Activated naive CD8-positive, alpha-beta T cell treated with anti-CD3 and anti-CD28 coated beads for 36 hours (primary cell): ENCODE measurements at regions not wholly inside any gene's neighbourhood (a gene's known extent, or its start where the extent isn't known, plus 50 kb on each side); places are given as distances from the start of the nearest gene placed in this dataset.

Source experiments
- DNase-seq: peaks from one replicate; pipeline ENCODE4 v3.0.0; 2021
- H3K27ac Mint-ChIP-seq: one replicate; pipeline ENCODE4 v1.8.0; 2022; ENCODE audit warnings: mild to moderate bottlenecking, moderate library complexity, mixed read lengths
- H3K27me3 Mint-ChIP-seq: one replicate; pipeline ENCODE4 v1.8.0; 2022; ENCODE audit warnings: mild to moderate bottlenecking, mixed read lengths
- H3K36me3 Mint-ChIP-seq: one replicate; pipeline ENCODE4 v1.8.0; 2021; ENCODE audit warnings: mild to moderate bottlenecking, mixed read lengths
- H3K4me1 Mint-ChIP-seq: one replicate; pipeline ENCODE4 v1.8.0; 2021; ENCODE audit warnings: mixed read lengths
- H3K4me3 Mint-ChIP-seq: one replicate; pipeline ENCODE4 v1.8.0; 2022; ENCODE audit warnings: mild to moderate bottlenecking, moderate library complexity, mixed read lengths
- H3K9me3 Mint-ChIP-seq: one replicate; pipeline ENCODE4 v1.8.0; 2022; ENCODE audit warnings: mixed read lengths

GRCh38 chr21:26754853-26755252, 90.4 kb downstream of the ADAMTS1 start:
- H3K4me3 Mint-ChIP-seq, result no peak overlapping the region

GRCh38 chr21:26753822-26754221, 91.4 kb downstream of the ADAMTS1 start:
- H3K27ac Mint-ChIP-seq, result no peak overlapping the region
- no peak overlapping the region for H3K4me3 Mint-ChIP-seq

More at GRCh38 chr21:26754853-26755252, 90.4 kb downstream of the ADAMTS1 start:
- no peaks in the 10 kb centered on the region for H3K36me3 Mint-ChIP-seq
- H3K9me3 Mint-ChIP-seq, result no peaks in the 10 kb centered on the region
- no peak for DNase-seq
- peaks cover 10% of the 10 kb centered on the region for H3K27me3 Mint-ChIP-seq
- H3K27ac Mint-ChIP-seq, result no peak overlapping the region
- no peaks in the 10 kb centered on the region for H3K4me1 Mint-ChIP-seq

GRCh38 chr21:26752849-26753248, 92.4 kb downstream of the ADAMTS1 start:
- H3K27ac Mint-ChIP-seq, result no peak overlapping the region
- H3K4me1 Mint-ChIP-seq, result no peaks in the 10 kb centered on the region
- H3K9me3 Mint-ChIP-seq, result no peaks in the 10 kb centered on the region

More at GRCh38 chr21:26753822-26754221, 91.4 kb downstream of the ADAMTS1 start:
- Mint-ChIP-seq H3K9me3 (no peaks in the 10 kb centered on the region), H3K36me3 (no peaks in the 10 kb centered on the region), H3K27me3 (peaks cover 10% of the 10 kb centered on the region), H3K4me1 (no peaks in the 10 kb centered on the region)
- no peak for DNase-seq

GRCh38 chr21:26751305-26751704, 93.9 kb downstream of the ADAMTS1 start:
- Mint-ChIP-seq H3K9me3 (no peaks in the 10 kb centered on the region), H3K4me3 (no peak overlapping the region), H3K27ac (no peak overlapping the region), H3K36me3 (no peaks in the 10 kb centered on the region), H3K4me1 (no peaks in the 10 kb centered on the region), H3K27me3 (peaks cover 14% of the 10 kb centered on the region)
- no peak for DNase-seq

More at GRCh38 chr21:26752849-26753248, 92.4 kb downstream of the ADAMTS1 start:
- Mint-ChIP-seq H3K27me3 (peaks cover 10% of the 10 kb centered on the region), H3K36me3 (no peaks in the 10 kb centered on the region), H3K4me3 (no peak overlapping the region)
- no peak for DNase-seq

- Mint-ChIP-seq H3K9me3 (no peaks in the 10 kb centered on the region), H3K4me3 (no peak overlapping the region)
Observed at GRCh38 chr21:26748066-26748465, 97.1 kb downstream of the ADAMTS1 start.

GRCh38 chr21:26747216-26747615, 98.0 kb downstream of the ADAMTS1 start:
- Mint-ChIP-seq H3K36me3 (no peaks in the 10 kb centered on the region), H3K9me3 (no peaks in the 10 kb centered on the region), H3K27ac (no peak overlapping the region), H3K4me1 (no peaks in the 10 kb centered on the region), H3K4me3 (no peak overlapping the region), H3K27me3 (peaks cover 10% of the 10 kb centered on the region)
- DNase-seq, result no peak

More at GRCh38 chr21:26748066-26748465, 97.1 kb downstream of the ADAMTS1 start:
- no peak overlapping the region for H3K27ac Mint-ChIP-seq
- H3K4me1 Mint-ChIP-seq, result no peaks in the 10 kb centered on the region
- no peak for DNase-seq
- no peaks in the 10 kb centered on the region for H3K36me3 Mint-ChIP-seq
- peaks cover 10% of the 10 kb centered on the region for H3K27me3 Mint-ChIP-seq

GRCh38 chr21:26743524-26743923, 101.7 kb downstream of the ADAMTS1 start:
- no peak for DNase-seq
- no peak overlapping the region for H3K4me3 Mint-ChIP-seq
- no peak overlapping the region for H3K27ac Mint-ChIP-seq
- no peaks in the 10 kb centered on the region for H3K9me3 Mint-ChIP-seq
- H3K36me3 Mint-ChIP-seq, result no peaks in the 10 kb centered on the region
- H3K4me1 Mint-ChIP-seq, result no peaks in the 10 kb centered on the region
- peaks cover 4% of the 10 kb centered on the region for H3K27me3 Mint-ChIP-seq

GRCh38 chr21:26739189-26739588, 106.0 kb downstream of the ADAMTS1 start:
- DNase-seq, result no peak
- Mint-ChIP-seq H3K4me3 (no peak overlapping the region), H3K36me3 (no peaks in the 10 kb centered on the region), H3K27me3 (no peaks in the 10 kb centered on the region), H3K9me3 (no peaks in the 10 kb centered on the region), H3K27ac (no peak overlapping the region), H3K4me1 (no peaks in the 10 kb centered on the region)

- no peak overlapping the region for H3K27ac Mint-ChIP-seq
- no peak overlapping the region for H3K4me3 Mint-ChIP-seq
- no peaks in the 10 kb centered on the region for H3K36me3 Mint-ChIP-seq
- H3K27me3 Mint-ChIP-seq, result peaks cover 7% of the 10 kb centered on the region
- no peaks in the 10 kb centered on the region for H3K9me3 Mint-ChIP-seq
- DNase-seq, result no peak
- no peaks in the 10 kb centered on the region for H3K4me1 Mint-ChIP-seq
Observed at GRCh38 chr21:26736449-26736848, 108.8 kb downstream of the ADAMTS1 start.

- peak; percentile 8 for DNase-seq
- Mint-ChIP-seq H3K4me3 (no peak overlapping the region), H3K4me1 (no peaks in the 10 kb centered on the region), H3K27me3 (peaks cover 7% of the 10 kb centered on the region), H3K36me3 (no peaks in the 10 kb centered on the region), H3K27ac (no peak overlapping the region), H3K9me3 (no peaks in the 10 kb centered on the region)
Observed at GRCh38 chr21:26732432-26733221, 112.6 kb downstream of the ADAMTS1 start.

- no peaks in the 10 kb centered on the region for H3K9me3 Mint-ChIP-seq
- H3K4me3 Mint-ChIP-seq, result no peak overlapping the region
- H3K4me1 Mint-ChIP-seq, result no peaks in the 10 kb centered on the region
- H3K27me3 Mint-ChIP-seq, result peaks cover 7% of the 10 kb centered on the region
- no peak overlapping the region for H3K27ac Mint-ChIP-seq
- H3K36me3 Mint-ChIP-seq, result no peaks in the 10 kb centered on the region
- DNase-seq, result no peak
Observed at GRCh38 chr21:26719750-26720149, 125.5 kb downstream of the ADAMTS1 start.

- DNase-seq, result no peak
- H3K9me3 Mint-ChIP-seq, result no peaks in the 10 kb centered on the region
- H3K36me3 Mint-ChIP-seq, result no peaks in the 10 kb centered on the region
- peaks cover 9% of the 10 kb centered on the region for H3K27me3 Mint-ChIP-seq
- H3K4me3 Mint-ChIP-seq, result no peak overlapping the region
- no peaks in the 10 kb centered on the region for H3K4me1 Mint-ChIP-seq
- H3K27ac Mint-ChIP-seq, result no peak overlapping the region
Observed at GRCh38 chr21:26717146-26717739, 128.0 kb downstream of the ADAMTS1 start.

GRCh38 chr21:26715878-26716506, 129.2 kb downstream of the ADAMTS1 start:
- Mint-ChIP-seq H3K27ac (no peak overlapping the region), H3K4me3 (no peak overlapping the region)
- peak; percentile 3 for DNase-seq

GRCh38 chr21:26715116-26715515, 130.1 kb downstream of the ADAMTS1 start:
- H3K4me1 Mint-ChIP-seq, result no peaks in the 10 kb centered on the region

More at GRCh38 chr21:26715878-26716506, 129.2 kb downstream of the ADAMTS1 start:
- no peaks in the 10 kb centered on the region for H3K9me3 Mint-ChIP-seq
- H3K36me3 Mint-ChIP-seq, result no peaks in the 10 kb centered on the region
- H3K27me3 Mint-ChIP-seq, result peaks cover 15% of the 10 kb centered on the region
- no peaks in the 10 kb centered on the region for H3K4me1 Mint-ChIP-seq

GRCh38 chr21:26710155-26710554, 135.1 kb downstream of the ADAMTS1 start:
- Mint-ChIP-seq H3K27ac (no peak overlapping the region), H3K9me3 (no peaks in the 10 kb centered on the region), H3K4me1 (no peaks in the 10 kb centered on the region), H3K27me3 (peaks cover 11% of the 10 kb centered on the region), H3K36me3 (no peaks in the 10 kb centered on the region), H3K4me3 (no peak overlapping the region)
- no peak for DNase-seq

More at GRCh38 chr21:26715116-26715515, 130.1 kb downstream of the ADAMTS1 start:
- Mint-ChIP-seq H3K27ac (no peak overlapping the region), H3K4me3 (no peak overlapping the region), H3K27me3 (peaks cover 17% of the 10 kb centered on the region), H3K36me3 (no peaks in the 10 kb centered on the region), H3K9me3 (no peaks in the 10 kb centered on the region)
- no peak for DNase-seq
